CD14-positive monocyte (primary cell): ENCODE measurements at regions not wholly inside any gene's neighbourhood (a gene's known extent, or its start where the extent isn't known, plus 50 kb on each side); places are given as distances from the start of the nearest gene placed in this dataset.

ENCODE experiments used
- DNase-seq, 3 donors: peaks; one replicate each; pipeline ENCODE4 v3.0.0-alpha.2; 2011 to 2022
- H2AFZ ChIP-seq: 2 replicates; pipeline ENCODE4 v1.6.0; 2012; ENCODE audit warnings: mild to moderate bottlenecking, low read depth, low read length, inconsistent platforms; ENCODE audit not compliant: insufficient read depth, poor library complexity, severe bottlenecking
- H3K27ac ChIP-seq, 2 donors: 1 replicate in 1 of 2; 2 replicates in 1 of 2; pipeline ENCODE4 v1.5.1; 2012 to 2013; ENCODE audit warnings: low read length in 2 of 2, control low read depth in 1 of 2, inconsistent platforms in 1 of 2, low read depth in 1 of 2, mild to moderate bottlenecking in 1 of 2
- H3K27me3 ChIP-seq, 2 donors: one replicate each; pipeline versions ENCODE4 v1.6.0 to v1.6.1; 2011 to 2013; ENCODE audit warnings: low read length in 2 of 2; ENCODE audit not compliant: control insufficient read depth in 2 of 2, insufficient read depth in 2 of 2
- H3K36me3 ChIP-seq, 2 donors: replicated peaks in 1 of 2; 1 replicate in 1 of 2; 2 replicates in 1 of 2; pipeline versions ENCODE4 v1.5.1 to v1.6.1; 2012 to 2013; ENCODE audit warnings: low read length in 2 of 2, control low read depth in 1 of 2, inconsistent platforms in 1 of 2, mild to moderate bottlenecking in 1 of 2; ENCODE audit not compliant: insufficient read depth in 2 of 2, control insufficient read depth in 1 of 2
- H3K4me1 ChIP-seq, 2 donors: 1 replicate in 1 of 2; 2 replicates in 1 of 2; pipeline versions ENCODE4 v1.5.1 to v1.6.1; 2012 to 2013; ENCODE audit warnings: low read length in 2 of 2, control low read depth in 1 of 2, inconsistent platforms in 1 of 2, mild to moderate bottlenecking in 1 of 2, moderate library complexity in 1 of 2; ENCODE audit not compliant: insufficient read depth in 2 of 2, control insufficient read depth in 1 of 2
- H3K4me2 ChIP-seq: replicated peaks from 2 replicates; pipeline ENCODE3; 2012; ENCODE audit warnings: low read length, moderate library complexity, mild to moderate bottlenecking; ENCODE audit not compliant: poor library complexity, severe bottlenecking; ENCODE audit errors: extremely low read depth
- H3K4me3 ChIP-seq, 3 experiments: fragments of 200-600 bp in 1 of 3; sonication (generic) in 1 of 3; replicated peaks in 1 of 3; 1 replicate in 2 of 3; 2 replicates in 1 of 3; pipeline ENCODE4 v1.5.1; 2011 to 2013; ENCODE audit warnings: low read length in 3 of 3, mild to moderate bottlenecking in 3 of 3, control low read depth in 2 of 3, low read depth in 2 of 3, inconsistent platforms in 1 of 3, moderate library complexity in 1 of 3
- H3K79me2 ChIP-seq: 2 replicates; pipeline ENCODE4 v1.6.0; 2012; ENCODE audit warnings: mild to moderate bottlenecking, control low read depth, inconsistent platforms, low read length, moderate library complexity; ENCODE audit not compliant: insufficient read depth
- H3K9ac ChIP-seq: 2 replicates; pipeline ENCODE4 v1.6.0; 2017; ENCODE audit warnings: low read length, mild to moderate bottlenecking; ENCODE audit not compliant: insufficient read depth, poor library complexity, severe bottlenecking
- H3K9me3 ChIP-seq, 2 donors: replicated peaks in 1 of 2; 1 replicate in 1 of 2; 2 replicates in 1 of 2; pipeline versions ENCODE4 v1.5.1 to v1.6.1; 2012 to 2013; ENCODE audit warnings: low read length in 2 of 2, control low read depth in 1 of 2; ENCODE audit not compliant: control insufficient read depth in 1 of 2, insufficient read depth in 1 of 2
- H4K20me1 ChIP-seq: 2 replicates; pipeline ENCODE4 v1.6.0; 2012; ENCODE audit warnings: mild to moderate bottlenecking, low read length, control low read depth, moderate library complexity; ENCODE audit not compliant: insufficient read depth
- H3K27ac Mint-ChIP-seq, 7 donors: one replicate each; pipeline ENCODE4 v1.8.0; 2020; ENCODE audit warnings: mild to moderate bottlenecking in 7 of 7, mixed read lengths in 7 of 7, moderate library complexity in 6 of 7, inconsistent platforms in 2 of 7
- H3K27me3 Mint-ChIP-seq, 3 donors: one replicate each; pipeline ENCODE4 v1.8.0; 2021 to 2022; ENCODE audit warnings: low read depth in 3 of 3, mild to moderate bottlenecking in 3 of 3, mixed read lengths in 3 of 3, moderate library complexity in 3 of 3, inconsistent platforms in 1 of 3
- H3K36me3 Mint-ChIP-seq, 2 donors: one replicate each; pipeline ENCODE4 v1.8.0; 2020; ENCODE audit warnings: mixed read lengths in 2 of 2, inconsistent platforms in 1 of 2, mild to moderate bottlenecking in 1 of 2
- H3K4me1 Mint-ChIP-seq: one replicate; pipeline ENCODE4 v1.8.0; 2020; ENCODE audit warnings: mild to moderate bottlenecking, mixed read lengths
- H3K4me3 Mint-ChIP-seq, 2 donors: one replicate each; pipeline ENCODE4 v1.8.0; 2020; ENCODE audit warnings: mild to moderate bottlenecking in 2 of 2, mixed read lengths in 2 of 2, moderate library complexity in 1 of 2
- H3K9me3 Mint-ChIP-seq, 7 donors: one replicate each; pipeline ENCODE4 v1.8.0; 2020 to 2022; ENCODE audit warnings: mixed read lengths in 7 of 7, mild to moderate bottlenecking in 6 of 7, moderate library complexity in 6 of 7, inconsistent platforms in 2 of 7
- WGBS: methylation state at CpG from one replicate; pipeline ENCODE4 v1.1.5; 2013; ENCODE audit warnings: missing lambda C conversion rate; ENCODE audit not compliant: insufficient coverage; 5-methylcytosine and 5-hydroxymethylcytosine counted together
- intact Hi-C, 2 donors: fragments of 100-400 bp; cut with micrococcal nuclease; formaldehyde crosslinking; loops; one replicate each; pipeline versions ENCODE4 v1.15.0 to v1.15.1; 2023
- TF ChIP-seq, protein P1 (sequence below): fragments of 200-600 bp; IDR thresholded peaks from one replicate; pipeline ENCODE4 v1.8.0; 2022; ENCODE audit warnings: antibody characterized with exemption, mild to moderate bottlenecking

DNA sequence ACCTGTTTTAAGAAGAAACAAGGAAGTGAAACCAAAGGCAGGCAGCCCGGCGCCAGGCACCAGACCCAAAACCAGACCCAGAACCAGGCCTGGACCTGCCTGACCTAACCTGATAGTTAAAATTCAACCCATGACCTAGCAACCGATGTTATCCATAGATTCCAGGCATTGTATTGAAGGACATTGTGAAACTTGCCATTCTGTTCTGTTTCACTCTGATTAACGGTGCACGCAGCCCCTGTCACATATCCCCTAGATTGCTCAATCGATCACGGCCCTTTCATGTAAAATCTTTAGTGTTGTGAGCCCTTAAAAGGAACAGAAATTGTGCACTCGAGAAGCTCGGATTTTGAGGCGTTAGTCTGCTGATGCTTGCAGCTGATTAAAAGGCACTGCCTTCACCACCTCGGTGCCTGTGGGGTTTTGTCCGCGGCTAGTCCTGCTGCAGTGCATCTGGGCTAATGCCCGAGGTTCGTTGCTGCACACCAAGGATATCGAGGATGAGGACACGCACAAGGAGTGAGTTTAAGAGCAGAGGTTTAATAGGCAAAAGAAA, 262.5 kb upstream of the TMEM132C start:
- Histone ChIP-seq H3K9ac (no peak overlapping the region), H3K9me3 (no peaks in the 10 kb centered on the region), H3K4me3 (no peak overlapping the region), H3K36me3 (no peaks in the 10 kb centered on the region), H3K4me2 (no peak overlapping the region), H3K4me1 (no peaks in the 10 kb centered on the region), H3K27ac (no peak overlapping the region), H4K20me1 (no peaks in the 10 kb centered on the region), H3K79me2 (no peaks in the 10 kb centered on the region), H2AFZ (no peak overlapping the region), H3K27me3 (no peaks in the 10 kb centered on the region)
- peaks cover 0 to 3% (median 0%) of the 10 kb centered on the region in 3 donors for H3K27me3 Mint-ChIP-seq
- peaks cover 0 to 3% (median 0%) of the 10 kb centered on the region in 7 donors for H3K9me3 Mint-ChIP-seq
- no peak overlapping the region for H3K4me3 Mint-ChIP-seq
- 89% methylated on average over 12 of the region's 17 CpGs for WGBS
- no peak for DNase-seq
- intact Hi-C loops, result no loop called here
- TF ChIP-seq, protein P1, sequence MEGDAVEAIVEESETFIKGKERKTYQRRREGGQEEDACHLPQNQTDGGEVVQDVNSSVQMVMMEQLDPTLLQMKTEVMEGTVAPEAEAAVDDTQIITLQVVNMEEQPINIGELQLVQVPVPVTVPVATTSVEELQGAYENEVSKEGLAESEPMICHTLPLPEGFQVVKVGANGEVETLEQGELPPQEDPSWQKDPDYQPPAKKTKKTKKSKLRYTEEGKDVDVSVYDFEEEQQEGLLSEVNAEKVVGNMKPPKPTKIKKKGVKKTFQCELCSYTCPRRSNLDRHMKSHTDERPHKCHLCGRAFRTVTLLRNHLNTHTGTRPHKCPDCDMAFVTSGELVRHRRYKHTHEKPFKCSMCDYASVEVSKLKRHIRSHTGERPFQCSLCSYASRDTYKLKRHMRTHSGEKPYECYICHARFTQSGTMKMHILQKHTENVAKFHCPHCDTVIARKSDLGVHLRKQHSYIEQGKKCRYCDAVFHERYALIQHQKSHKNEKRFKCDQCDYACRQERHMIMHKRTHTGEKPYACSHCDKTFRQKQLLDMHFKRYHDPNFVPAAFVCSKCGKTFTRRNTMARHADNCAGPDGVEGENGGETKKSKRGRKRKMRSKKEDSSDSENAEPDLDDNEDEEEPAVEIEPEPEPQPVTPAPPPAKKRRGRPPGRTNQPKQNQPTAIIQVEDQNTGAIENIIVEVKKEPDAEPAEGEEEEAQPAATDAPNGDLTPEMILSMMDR, result no peak
- no peaks in the 10 kb centered on the region for H3K4me1 Mint-ChIP-seq
- no peaks in the 10 kb centered on the region for H3K36me3 Mint-ChIP-seq
- H3K27ac Mint-ChIP-seq, result no peak overlapping the region

DNA sequence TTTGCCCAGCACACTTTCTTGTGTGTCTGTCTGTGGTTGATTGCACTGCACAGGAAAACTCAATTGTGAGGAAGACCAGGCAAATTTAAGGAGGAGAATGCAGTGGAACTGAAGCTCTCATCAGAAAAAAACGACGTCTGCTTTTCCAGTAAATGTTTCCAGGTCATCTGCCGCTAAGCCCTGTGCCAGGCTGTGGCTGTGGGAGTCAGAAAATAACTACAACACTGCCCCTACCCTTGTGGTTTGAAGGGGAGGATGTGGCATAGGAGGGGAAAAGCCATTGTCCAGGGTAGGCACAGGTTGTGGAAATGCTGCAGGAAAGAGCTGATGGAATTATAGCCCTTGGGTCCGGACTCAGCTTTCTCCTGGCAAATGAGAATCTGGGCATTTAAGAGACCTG, 259.7 kb upstream of the TMEM132C start:
- 0% methylated on average over 1 of the region's 4 CpGs for WGBS
- H3K9me3 Mint-ChIP-seq, result no peaks in the 10 kb centered on the region

More for the DNA sequence above, 259.7 kb upstream of the TMEM132C start:
- no peak overlapping the region for H3K27ac Mint-ChIP-seq
- no peak overlapping the region for H3K4me3 Mint-ChIP-seq
- Histone ChIP-seq H3K27ac (no peak overlapping the region), H2AFZ (no peak overlapping the region), H3K27me3 (no peaks in the 10 kb centered on the region), H3K4me1 (no peaks in the 10 kb centered on the region), H3K9me3 (no peaks in the 10 kb centered on the region), H3K9ac (no peak overlapping the region), H3K4me3 (no peak overlapping the region), H3K4me2 (no peak overlapping the region), H3K36me3 (no peaks in the 10 kb centered on the region), H3K79me2 (no peaks in the 10 kb centered on the region), H4K20me1 (no peaks in the 10 kb centered on the region)
- no peaks in the 10 kb centered on the region for H3K36me3 Mint-ChIP-seq
- DNase-seq, result no peak
- H3K27me3 Mint-ChIP-seq, result peaks cover 0 to 3% (median 0%) of the 10 kb centered on the region in 3 donors
- H3K4me1 Mint-ChIP-seq, result no peaks in the 10 kb centered on the region
- intact Hi-C loops, result no loop called here
- TF ChIP-seq, protein P1, result no peak
